Parathyroid adenoma (tissue), 2 donors: ENCODE measurements at regions not wholly inside any gene's neighbourhood (a gene's known extent, or its start where the extent isn't known, plus 50 kb on each side); places are given as distances from the start of the nearest gene placed in this dataset.

ENCODE experiments used
- H2AFZ ChIP-seq: fragments of 300-600 bp; sonication (generic); one replicate; pipeline ENCODE4 v1.7.0; 2017; ENCODE audit warnings: antibody characterized with exemption, mild to moderate bottlenecking
- H3K27ac ChIP-seq: fragments of 300-600 bp; sonication (generic); one replicate; pipeline ENCODE4 v1.7.0; 2017
- H3K27me3 ChIP-seq: fragments of 300-600 bp; sonication (generic); one replicate; pipeline ENCODE4 v1.7.0; 2017; ENCODE audit warnings: low read length; ENCODE audit not compliant: control insufficient read depth, insufficient read depth
- H3K36me3 ChIP-seq: fragments of 300-600 bp; sonication (generic); one replicate; pipeline ENCODE4 v1.7.0; 2017; ENCODE audit warnings: low read length; ENCODE audit not compliant: control insufficient read depth, insufficient read depth
- H3K4me1 ChIP-seq: fragments of 300-600 bp; sonication (generic); one replicate; pipeline ENCODE4 v1.7.0; 2017; ENCODE audit warnings: control low read depth
- H3K4me2 ChIP-seq: fragments of 300-600 bp; sonication (generic); one replicate; pipeline ENCODE4 v1.7.0; 2017; ENCODE audit warnings: low read length
- H3K4me3 ChIP-seq: fragments of 300-600 bp; sonication (generic); one replicate; pipeline ENCODE4 v1.7.0; 2017; ENCODE audit warnings: low read depth, low read length
- H3K79me2 ChIP-seq: fragments of 300-600 bp; sonication (generic); one replicate; pipeline ENCODE4 v1.7.0; 2017; ENCODE audit warnings: control low read depth
- H3K9ac ChIP-seq: fragments of 300-600 bp; sonication (generic); one replicate; pipeline ENCODE4 v1.7.0; 2017; ENCODE audit warnings: mild to moderate bottlenecking
- H3K9me3 ChIP-seq: fragments of 300-600 bp; sonication (generic); one replicate; pipeline ENCODE4 v1.7.0; 2017; ENCODE audit warnings: low read length; ENCODE audit not compliant: control insufficient read depth
- CTCF ChIP-seq: fragments of 300-600 bp; sonication (generic); IDR thresholded peaks from one replicate; pipeline ENCODE4 v1.7.0; 2017; ENCODE audit warnings: antibody characterized with exemption, mild to moderate bottlenecking
- donor health status: primary hyperparathyroidism.

- H3K79me2 ChIP-seq: no peaks in the 10 kb centered on the region
- no peaks in the 10 kb centered on the region for H3K27me3 ChIP-seq
- no peak for TF ChIP-seq CTCF
- H3K27ac ChIP-seq: no peak overlapping the region
- no peak overlapping the region for H3K4me3 ChIP-seq
- H3K36me3 ChIP-seq: no peaks in the 10 kb centered on the region
- H3K4me2 ChIP-seq: no peak overlapping the region
- H2AFZ ChIP-seq: no peak overlapping the region
- H3K4me1 ChIP-seq: no peaks in the 10 kb centered on the region
- H3K9ac ChIP-seq: no peak overlapping the region
- H3K9me3 ChIP-seq: no peaks in the 10 kb centered on the region
These were observed 783.6 kb downstream of the PDCD6IP start for GRCh38 chr3:34582055-34582454.

GRCh38 chr3:34583451-34583850, 785.0 kb downstream of the PDCD6IP start:
- Histone ChIP-seq H2AFZ (no peak overlapping the region), H3K9ac (no peak overlapping the region), H3K79me2 (no peaks in the 10 kb centered on the region), H3K4me2 (no peak overlapping the region), H3K27ac (no peak overlapping the region), H3K9me3 (no peaks in the 10 kb centered on the region), H3K4me3 (no peak overlapping the region), H3K36me3 (no peaks in the 10 kb centered on the region), H3K27me3 (no peaks in the 10 kb centered on the region), H3K4me1 (no peaks in the 10 kb centered on the region)
- no peak for TF ChIP-seq CTCF

- H3K9me3 ChIP-seq: no peaks in the 10 kb centered on the region
- H2AFZ ChIP-seq: no peak overlapping the region
- no peaks in the 10 kb centered on the region for H3K79me2 ChIP-seq
- no peak overlapping the region for H3K4me2 ChIP-seq
- no peak overlapping the region for H3K27ac ChIP-seq
- TF ChIP-seq CTCF: no peak
- H3K4me1 ChIP-seq: no peaks in the 10 kb centered on the region
- H3K27me3 ChIP-seq: no peaks in the 10 kb centered on the region
- no peaks in the 10 kb centered on the region for H3K36me3 ChIP-seq
- no peak overlapping the region for H3K9ac ChIP-seq
- no peak overlapping the region for H3K4me3 ChIP-seq
These were observed 786.5 kb downstream of the PDCD6IP start for GRCh38 chr3:34584971-34585370.

- Histone ChIP-seq H3K4me2 (no peak overlapping the region), H3K27me3 (no peaks in the 10 kb centered on the region), H3K36me3 (no peaks in the 10 kb centered on the region), H3K4me3 (no peak overlapping the region), H3K9me3 (no peaks in the 10 kb centered on the region), H3K4me1 (no peaks in the 10 kb centered on the region), H3K27ac (no peak overlapping the region), H3K9ac (no peak overlapping the region), H3K79me2 (no peaks in the 10 kb centered on the region), H2AFZ (no peak overlapping the region)
- TF ChIP-seq CTCF: no peak
These were observed 801.2 kb downstream of the PDCD6IP start for GRCh38 chr3:34599595-34599994.

GRCh38 chr3:34619990-34620389, 821.6 kb downstream of the PDCD6IP start:
- no peaks in the 10 kb centered on the region for H3K36me3 ChIP-seq
- no peak for TF ChIP-seq CTCF

More at GRCh38 chr3:34619990-34620389, 821.6 kb downstream of the PDCD6IP start:
- H3K27ac ChIP-seq: no peak overlapping the region
- no peak overlapping the region for H3K9ac ChIP-seq
- H3K4me1 ChIP-seq: no peaks in the 10 kb centered on the region
- no peak overlapping the region for H2AFZ ChIP-seq
- H3K4me3 ChIP-seq: no peak overlapping the region
- H3K79me2 ChIP-seq: no peaks in the 10 kb centered on the region
- H3K9me3 ChIP-seq: peaks cover 4% of the 10 kb centered on the region
- no peak overlapping the region for H3K4me2 ChIP-seq
- no peaks in the 10 kb centered on the region for H3K27me3 ChIP-seq
